Activated naive CD8-positive, alpha-beta T cell treated with anti-CD3 and anti-CD28 coated beads, Interleukin-2, amount 10 ng/mL, durations not matched to agents 7 days and 5 days (primary cell): ENCODE measurements at regions not wholly inside any gene's neighbourhood (a gene's known extent, or its start where the extent isn't known, plus 50 kb on each side); places are given as distances from the start of the nearest gene placed in this dataset.

Experiments
- ATAC-seq: fragments of 150-1000 bp; cut with Tn5 transposase; one replicate; pipeline ENCODE4 v1.10.0; 2021; ENCODE audit warnings: low read depth, moderate library complexity
- POLR2A ChIA-PET: fragments of 350-600 bp; sonication (Branson Sonifier 250); formaldehyde crosslinking; loops from one replicate; lab custom pipeline; 2021; ENCODE audit warnings: antibody characterized with exemption; lab: Charles Lee
- DNase-seq: peaks from one replicate; pipeline ENCODE4 v3.0.0; 2021
- H3K27ac Mint-ChIP-seq: one replicate; pipeline ENCODE4 v1.8.0; 2022; ENCODE audit warnings: mild to moderate bottlenecking, mixed read lengths
- H3K27me3 Mint-ChIP-seq: one replicate; pipeline ENCODE4 v1.8.0; 2022; ENCODE audit warnings: mild to moderate bottlenecking, moderate library complexity, mixed read lengths
- H3K36me3 Mint-ChIP-seq: one replicate; pipeline ENCODE4 v1.8.0; 2021; ENCODE audit warnings: mild to moderate bottlenecking, mixed read lengths
- H3K4me1 Mint-ChIP-seq: one replicate; pipeline ENCODE4 v1.8.0; 2021; ENCODE audit warnings: mixed read lengths
- H3K4me3 Mint-ChIP-seq: one replicate; pipeline ENCODE4 v1.8.0; 2022; ENCODE audit warnings: mild to moderate bottlenecking, moderate library complexity, mixed read lengths
- H3K9me3 Mint-ChIP-seq: one replicate; pipeline ENCODE4 v1.8.0; 2021; ENCODE audit warnings: mixed read lengths

DNA sequence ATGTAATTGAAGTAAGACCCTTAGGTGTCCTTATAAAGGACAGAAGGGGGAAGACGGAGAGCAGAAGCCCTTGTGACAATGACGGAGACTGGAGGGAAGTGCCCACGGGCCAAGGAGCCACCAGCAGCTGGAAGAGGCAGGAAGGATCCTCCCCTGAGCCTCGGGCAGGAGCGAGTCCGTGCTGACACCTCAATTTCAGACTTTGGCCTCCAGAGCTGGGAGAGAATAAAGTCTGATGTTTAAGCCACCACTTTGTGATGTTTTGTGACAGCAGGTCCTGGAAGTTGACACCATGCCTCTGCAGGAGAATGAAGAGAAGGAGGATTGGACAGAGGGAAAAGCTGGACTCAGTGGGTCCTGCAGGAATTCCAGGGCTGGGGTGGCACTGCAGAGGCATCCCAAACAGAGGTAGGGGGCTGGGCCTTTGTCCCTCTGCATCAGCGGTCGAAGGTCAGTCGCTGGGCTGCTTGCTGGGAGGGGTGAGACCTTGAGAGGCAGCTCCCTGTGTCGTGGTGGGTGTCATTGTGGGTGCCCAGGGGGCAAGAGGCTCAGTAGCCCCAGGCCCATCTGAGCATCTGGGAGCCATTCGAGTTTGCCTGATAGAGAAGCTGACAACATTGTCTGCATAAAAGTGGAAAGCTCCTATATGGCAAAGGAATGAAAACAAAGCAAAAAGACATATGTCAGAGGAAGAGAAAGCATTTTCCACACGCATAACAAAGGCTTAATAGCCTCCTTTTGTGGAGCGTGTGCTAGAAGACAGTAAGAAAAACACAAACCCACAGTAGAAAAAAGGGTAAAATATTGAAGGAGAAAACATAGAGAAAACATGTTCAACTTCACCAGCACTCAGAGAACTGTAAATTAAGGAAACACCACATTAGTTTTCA lies 68.8 kb downstream of the RTL6 start:
- H3K4me3 Mint-ChIP-seq = no peak overlapping the region
- DNase-seq = no peak
- POLR2A ChIA-PET = no interaction called here
- H3K9me3 Mint-ChIP-seq = no peaks in the 10 kb centered on the region
- no peak overlapping the region for H3K27ac Mint-ChIP-seq
- no peaks in the 10 kb centered on the region for H3K36me3 Mint-ChIP-seq
- ATAC-seq = no peak
- H3K27me3 Mint-ChIP-seq = peaks cover 3% of the 10 kb centered on the region
- no peaks in the 10 kb centered on the region for H3K4me1 Mint-ChIP-seq

DNA sequence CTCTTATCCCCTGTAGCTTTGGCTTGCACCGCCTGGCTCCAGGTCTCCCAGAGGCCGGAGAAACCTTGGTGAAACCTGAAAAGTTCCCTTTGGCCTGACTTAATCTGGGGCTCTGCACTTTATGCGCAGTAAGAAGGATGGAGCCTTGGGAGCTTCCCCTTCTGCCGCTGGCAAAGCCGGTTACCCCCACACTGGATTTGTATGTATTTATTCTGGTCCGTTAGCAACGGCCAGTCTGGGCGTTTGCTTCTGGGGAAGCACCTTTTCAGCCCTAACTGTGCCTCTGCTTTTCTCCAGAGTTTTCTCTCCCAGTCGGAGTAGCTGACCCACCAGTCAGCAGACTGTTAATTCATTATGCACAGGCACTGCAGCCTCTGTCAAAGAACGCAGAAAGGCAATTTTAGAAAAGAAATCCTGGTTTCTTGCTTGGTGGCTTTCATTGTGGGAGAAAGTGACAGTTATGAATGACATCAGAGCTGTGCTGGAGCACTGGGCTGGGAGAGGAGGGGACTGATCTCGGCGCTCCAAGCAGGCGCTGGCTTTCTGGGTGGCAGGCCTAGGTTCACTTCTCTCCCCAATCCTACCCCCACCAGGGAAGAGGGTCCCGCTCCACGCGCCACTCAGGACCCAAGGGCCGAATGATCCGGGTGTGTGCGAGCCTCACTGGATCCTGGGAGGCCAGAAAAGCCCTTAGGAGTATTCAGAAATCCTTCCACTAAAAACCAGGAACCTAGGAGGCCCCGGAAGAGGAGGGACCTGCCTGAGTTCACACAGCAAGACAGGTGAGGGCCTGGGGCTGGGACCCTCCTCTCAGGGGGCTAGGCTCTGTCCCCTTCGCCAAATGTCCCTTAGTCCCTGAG lies 70.2 kb downstream of the RTL6 start:
- H3K4me3 Mint-ChIP-seq = no peak overlapping the region
- H3K27me3 Mint-ChIP-seq = peaks cover 11% of the 10 kb centered on the region
- H3K9me3 Mint-ChIP-seq = peaks cover under 1% of the 10 kb centered on the region
- H3K4me1 Mint-ChIP-seq = no peaks in the 10 kb centered on the region
- ATAC-seq (no peak), DNase-seq (no peak)
- H3K36me3 Mint-ChIP-seq = no peaks in the 10 kb centered on the region
- no peak overlapping the region for H3K27ac Mint-ChIP-seq
- POLR2A ChIA-PET = no interaction called here

DNA sequence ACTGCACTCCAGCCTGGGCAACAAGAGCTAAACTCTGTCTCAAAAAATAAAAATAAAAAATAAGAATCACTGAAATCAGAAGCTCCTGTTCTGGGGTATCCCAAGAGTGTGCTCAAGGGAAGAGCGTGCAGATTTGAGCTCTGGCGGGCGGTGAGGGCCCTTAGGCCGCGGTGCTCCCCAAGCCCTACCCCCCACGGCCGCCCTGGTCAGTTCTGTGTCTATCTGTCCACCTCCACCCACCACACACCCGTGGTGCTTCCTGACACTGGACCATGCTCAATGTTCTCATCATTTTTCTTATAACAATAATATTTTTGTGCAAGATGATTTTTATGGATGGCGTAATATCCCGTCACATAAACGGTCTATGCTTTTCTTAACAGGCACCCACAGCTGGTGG lies 71.1 kb downstream of the RTL6 start:
- POLR2A ChIA-PET = no interaction called here
- no peaks in the 10 kb centered on the region for H3K36me3 Mint-ChIP-seq

DNA sequence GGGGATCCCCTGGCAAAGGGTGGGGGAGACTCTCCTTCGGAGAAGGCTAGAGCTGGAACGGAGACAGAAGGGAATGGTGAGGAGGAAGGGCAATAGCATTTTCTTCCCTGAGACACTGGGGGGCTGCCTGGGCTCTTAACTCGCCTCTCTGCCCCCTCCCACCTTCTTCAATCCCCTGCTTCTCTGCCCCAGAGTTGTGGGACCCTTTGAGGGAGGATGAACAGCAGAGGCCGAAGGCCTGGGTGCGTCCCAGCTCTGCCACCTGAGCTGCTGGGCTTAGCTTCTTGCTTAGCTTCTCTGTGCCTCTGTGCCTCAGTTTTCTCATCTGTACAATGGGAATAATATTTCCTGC lies 72.4 kb downstream of the RTL6 start:
- H3K27ac Mint-ChIP-seq = no peak overlapping the region
- peaks cover 2% of the 10 kb centered on the region for H3K9me3 Mint-ChIP-seq
- H3K36me3 Mint-ChIP-seq = no peaks in the 10 kb centered on the region
- POLR2A ChIA-PET = no interaction called here
- DNase-seq = no peak
- peaks cover 15% of the 10 kb centered on the region for H3K27me3 Mint-ChIP-seq
- ATAC-seq = no peak
- H3K4me3 Mint-ChIP-seq = no peak overlapping the region
- peaks cover 2% of the 10 kb centered on the region for H3K4me1 Mint-ChIP-seq

More for the DNA sequence above, 71.1 kb downstream of the RTL6 start:
- H3K27me3 Mint-ChIP-seq = peaks cover 13% of the 10 kb centered on the region
- peaks cover 2% of the 10 kb centered on the region for H3K4me1 Mint-ChIP-seq
- no peak overlapping the region for H3K4me3 Mint-ChIP-seq
- no peak overlapping the region for H3K27ac Mint-ChIP-seq
- H3K9me3 Mint-ChIP-seq = peaks cover 2% of the 10 kb centered on the region
- DNase-seq (no peak), ATAC-seq (no peak)

DNA sequence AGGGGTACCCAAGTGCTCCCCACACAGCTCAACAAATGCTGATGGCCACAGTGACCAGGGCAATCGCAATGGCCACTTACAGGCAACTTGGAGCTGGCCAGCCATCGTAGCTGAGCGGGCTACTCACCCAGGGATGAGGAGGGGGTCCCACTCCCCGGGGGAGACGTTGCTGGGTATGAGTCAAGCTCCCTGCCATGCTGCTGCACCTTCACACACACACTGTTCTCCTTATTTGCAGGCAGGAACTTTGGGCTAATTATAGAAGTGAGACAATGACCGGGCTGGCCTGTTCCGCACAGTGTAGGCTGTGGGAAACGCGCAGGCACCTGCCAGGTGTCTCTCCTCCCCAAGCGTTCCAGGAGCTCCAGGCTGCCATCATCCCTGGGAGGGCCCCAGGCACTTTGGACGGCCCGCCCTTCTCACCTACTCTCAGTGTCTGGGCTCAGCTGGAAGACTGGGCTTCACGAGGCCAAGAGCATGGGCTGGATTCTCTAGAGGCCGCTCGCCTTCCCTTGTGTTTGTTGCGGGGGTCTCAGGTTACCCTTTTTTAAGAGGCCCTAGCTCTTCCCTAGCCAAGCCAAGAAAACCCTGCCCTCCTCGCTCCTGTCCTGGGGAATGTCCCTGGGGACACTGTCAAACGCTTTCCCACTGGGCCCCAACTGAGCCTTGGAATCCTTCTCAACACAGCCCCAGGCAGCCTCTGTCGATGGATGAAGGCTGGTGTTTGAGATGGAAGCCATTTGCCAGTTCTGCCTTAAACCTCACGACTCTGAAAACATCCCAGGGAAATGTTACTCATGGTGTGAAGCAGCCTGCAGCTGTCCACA lies 73.0 kb downstream of the RTL6 start:
- POLR2A ChIA-PET = no interaction called here
- H3K9me3 Mint-ChIP-seq = peaks cover 2% of the 10 kb centered on the region
- DNase-seq = no peak

DNA sequence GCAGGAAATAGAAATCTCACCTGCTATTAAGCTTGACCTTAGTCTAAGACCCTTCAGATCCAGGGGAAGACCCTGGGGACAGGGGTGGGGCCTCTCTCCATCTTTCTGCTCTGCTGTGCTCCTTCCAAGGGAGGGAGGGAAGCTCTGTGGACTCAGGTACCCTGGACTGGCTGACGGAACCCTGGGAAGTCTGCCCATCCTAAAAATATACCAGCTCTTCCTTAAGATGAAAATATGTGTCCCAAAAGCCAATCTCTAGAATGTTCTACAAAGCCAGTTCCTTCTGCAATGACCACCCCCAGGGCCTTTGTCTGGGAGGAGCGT lies 73.7 kb downstream of the RTL6 start:
- H3K27me3 Mint-ChIP-seq = peaks cover 26% of the 10 kb centered on the region
- POLR2A ChIA-PET = no interaction called here
- no peak for ATAC-seq
- H3K27ac Mint-ChIP-seq = no peak overlapping the region
- no peak overlapping the region for H3K4me3 Mint-ChIP-seq
- peaks cover 2% of the 10 kb centered on the region for H3K4me1 Mint-ChIP-seq
- no peaks in the 10 kb centered on the region for H3K36me3 Mint-ChIP-seq
- DNase-seq = no peak
- peaks cover 9% of the 10 kb centered on the region for H3K9me3 Mint-ChIP-seq

More for the DNA sequence above, 73.0 kb downstream of the RTL6 start:
- no peaks in the 10 kb centered on the region for H3K36me3 Mint-ChIP-seq
- H3K27me3 Mint-ChIP-seq = peaks cover 19% of the 10 kb centered on the region
- no peak overlapping the region for H3K4me3 Mint-ChIP-seq
- H3K4me1 Mint-ChIP-seq = peaks cover 2% of the 10 kb centered on the region
- ATAC-seq = no peak
- no peak overlapping the region for H3K27ac Mint-ChIP-seq

DNA sequence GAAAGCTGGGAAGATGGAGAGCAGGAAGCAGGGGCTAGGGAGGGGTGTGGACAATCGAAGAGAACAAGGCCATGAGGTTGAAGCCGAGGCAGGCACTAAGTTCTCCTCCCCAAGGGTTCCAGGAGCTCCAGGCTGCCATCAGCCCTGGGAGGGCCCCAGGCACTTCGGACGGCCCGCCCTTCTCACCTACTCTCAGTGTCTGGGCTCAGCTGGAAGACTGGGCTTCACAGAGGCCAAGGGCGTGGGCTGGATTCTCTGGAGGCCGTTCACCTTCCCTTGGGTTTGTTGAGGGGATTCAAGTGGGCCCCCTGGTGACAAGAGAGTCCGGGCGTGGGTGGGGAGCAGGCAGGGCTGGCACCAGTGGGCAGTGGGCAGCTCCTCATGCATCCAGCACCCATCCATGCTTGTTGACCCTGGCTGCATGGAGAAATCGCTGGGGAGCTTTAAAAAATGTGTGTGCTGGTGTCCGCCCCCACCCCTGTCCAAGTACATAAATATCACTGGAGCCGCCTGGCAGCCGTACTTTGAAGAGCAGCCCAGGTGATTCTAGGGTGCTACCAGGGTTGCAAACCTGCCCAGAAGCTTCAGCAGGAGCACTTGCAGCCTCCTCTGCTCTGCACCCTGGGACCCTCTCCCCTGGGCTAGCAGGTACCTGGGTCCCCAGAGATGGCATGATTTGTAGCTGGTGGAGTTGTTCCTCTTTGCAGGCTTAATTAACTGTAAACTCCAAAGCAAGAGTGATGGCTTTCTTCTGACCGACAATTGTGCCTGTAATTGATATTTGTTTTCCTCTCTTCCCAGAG lies 74.3 kb downstream of the RTL6 start:
- peaks cover 2% of the 10 kb centered on the region for H3K4me1 Mint-ChIP-seq
- no peak for ATAC-seq
- H3K36me3 Mint-ChIP-seq = no peaks in the 10 kb centered on the region
- POLR2A ChIA-PET = interaction anchor here (0.5 kb wide), 1 partner anchor 1046 kb away, joined by 3 read pairs; no protein-coding TSS in a partner anchor
- no peak overlapping the region for H3K4me3 Mint-ChIP-seq
- H3K27me3 Mint-ChIP-seq = peaks cover 27% of the 10 kb centered on the region
- peaks cover 9% of the 10 kb centered on the region for H3K9me3 Mint-ChIP-seq
- no peak for DNase-seq
- H3K27ac Mint-ChIP-seq = no peak overlapping the region

DNA sequence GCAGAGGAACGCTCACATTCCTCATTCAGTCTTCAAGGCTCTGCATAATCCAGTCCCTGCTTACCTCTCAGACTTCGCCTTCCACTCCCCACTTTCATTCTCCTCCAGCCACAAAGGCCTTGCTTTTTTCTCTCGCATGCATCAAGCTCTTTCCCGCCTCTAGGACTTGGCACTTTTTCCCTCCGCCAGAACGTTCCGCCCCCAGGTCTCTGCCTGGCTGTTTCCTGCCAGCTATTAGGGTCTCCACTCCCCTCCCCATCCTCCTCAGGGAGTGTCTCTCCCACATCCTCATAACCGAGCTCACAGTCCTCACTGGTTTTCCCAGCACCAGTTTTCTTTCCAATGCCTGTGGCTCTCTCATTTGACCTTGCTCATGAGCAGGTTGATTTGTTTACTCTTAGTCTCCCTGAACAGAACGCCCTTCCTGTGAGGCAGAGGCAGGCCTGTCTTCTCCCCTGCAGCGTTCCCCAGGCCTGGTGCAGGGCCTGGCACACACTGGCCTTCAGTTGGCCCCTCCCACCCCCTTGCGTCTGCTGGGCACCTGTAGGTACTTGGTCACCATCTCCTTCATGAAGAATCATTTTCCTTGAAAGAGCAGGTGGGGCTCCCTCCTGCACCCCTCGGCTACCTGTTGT lies 75.2 kb downstream of the RTL6 start:
- Mint-ChIP-seq H3K27ac (no peak overlapping the region), H3K9me3 (peaks cover 9% of the 10 kb centered on the region), H3K36me3 (no peaks in the 10 kb centered on the region), H3K4me3 (no peak overlapping the region), H3K27me3 (peaks cover 31% of the 10 kb centered on the region), H3K4me1 (peaks cover 2% of the 10 kb centered on the region)
- POLR2A ChIA-PET = no interaction called here
- ATAC-seq = no peak
- DNase-seq = no peak

DNA sequence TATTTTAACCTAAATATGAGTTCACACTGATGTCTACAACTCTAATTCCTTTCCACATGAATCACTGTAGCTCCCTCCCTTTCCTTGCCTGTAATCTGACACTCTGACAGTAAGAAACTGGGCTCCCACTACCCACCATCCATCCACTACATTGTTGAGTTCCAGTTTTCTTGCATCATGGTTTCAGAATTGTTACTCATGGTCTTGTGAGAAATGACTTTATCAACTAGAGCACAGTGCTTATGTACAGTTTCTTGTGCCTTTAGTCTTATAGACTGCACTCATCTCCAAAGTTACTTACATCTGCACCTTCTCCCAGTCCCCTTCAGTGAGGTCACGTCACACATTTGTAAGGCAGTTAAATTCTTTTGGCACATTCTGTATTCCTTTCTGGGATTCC lies 78.6 kb downstream of the RTL6 start:
- no peak for DNase-seq
- peaks cover 9% of the 10 kb centered on the region for H3K9me3 Mint-ChIP-seq
- no peak for ATAC-seq
- peaks cover 2% of the 10 kb centered on the region for H3K4me1 Mint-ChIP-seq
- POLR2A ChIA-PET = no interaction called here
- H3K4me3 Mint-ChIP-seq = no peak overlapping the region
- H3K27me3 Mint-ChIP-seq = peaks cover 54% of the 10 kb centered on the region
- H3K27ac Mint-ChIP-seq = no peak overlapping the region
- no peaks in the 10 kb centered on the region for H3K36me3 Mint-ChIP-seq

DNA sequence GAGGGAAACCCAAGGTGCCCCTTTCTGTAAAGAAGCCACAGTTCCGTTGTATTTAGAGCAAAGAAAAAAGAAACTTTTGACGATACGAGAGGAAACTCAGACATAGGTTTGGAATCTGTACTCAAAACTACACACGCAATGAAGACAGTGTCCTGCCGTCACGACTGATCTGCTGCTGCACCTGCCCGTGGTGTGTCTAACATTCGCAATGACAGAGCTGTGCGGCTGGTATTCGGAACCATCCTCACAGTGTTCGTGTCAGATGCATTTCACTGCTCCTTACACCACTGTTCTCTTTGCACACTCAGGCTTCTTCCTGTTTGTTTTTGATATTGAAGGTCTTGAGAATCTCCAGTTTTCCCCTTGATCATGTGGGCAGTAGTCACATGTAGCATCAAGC lies 84.8 kb downstream of the RTL6 start:
- H3K27ac Mint-ChIP-seq = no peak overlapping the region
- H3K36me3 Mint-ChIP-seq = no peaks in the 10 kb centered on the region
- DNase-seq = no peak

DNA sequence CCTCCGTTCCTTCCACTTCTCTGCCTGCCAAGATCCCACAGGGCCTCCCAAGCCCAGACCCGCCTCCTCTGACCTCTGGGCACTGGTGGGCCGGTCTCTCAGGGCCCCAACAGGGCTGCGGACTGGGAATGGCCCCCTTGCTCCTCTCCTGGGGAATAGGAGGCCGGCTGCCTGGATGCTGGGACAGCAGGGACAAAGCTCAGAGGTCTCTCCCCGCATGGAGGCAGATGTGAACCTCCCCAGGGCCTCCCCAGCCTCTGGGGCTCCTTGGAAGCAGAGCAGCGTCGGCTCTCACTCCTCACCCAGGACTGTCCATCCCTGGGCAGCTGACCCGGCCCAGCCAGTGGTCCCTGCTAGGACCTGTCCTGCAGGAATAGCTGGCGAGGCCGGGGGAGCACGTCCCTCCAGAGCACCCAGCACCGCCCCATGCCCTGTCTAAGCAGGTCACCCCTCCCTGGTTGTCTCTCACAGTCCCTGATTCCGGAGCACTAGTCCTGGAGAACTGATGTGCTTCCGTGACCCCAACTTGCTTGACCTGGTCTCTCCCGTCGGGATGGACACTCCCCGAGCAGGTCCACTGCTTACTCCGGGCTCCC lies 85.8 kb downstream of the RTL6 start:
- H3K4me1 Mint-ChIP-seq = no peaks in the 10 kb centered on the region
- H3K36me3 Mint-ChIP-seq = no peaks in the 10 kb centered on the region
- H3K4me3 Mint-ChIP-seq = no peak overlapping the region
- no peak for DNase-seq
- no peak for ATAC-seq
- no peak overlapping the region for H3K27ac Mint-ChIP-seq
- no peaks in the 10 kb centered on the region for H3K9me3 Mint-ChIP-seq
- peaks cover 22% of the 10 kb centered on the region for H3K27me3 Mint-ChIP-seq
- POLR2A ChIA-PET = no interaction called here

More for the DNA sequence above, 84.8 kb downstream of the RTL6 start:
- Mint-ChIP-seq H3K4me3 (no peak overlapping the region), H3K4me1 (no peaks in the 10 kb centered on the region), H3K27me3 (peaks cover 32% of the 10 kb centered on the region), H3K9me3 (no peaks in the 10 kb centered on the region)
- POLR2A ChIA-PET = no interaction called here
- ATAC-seq = no peak
